Liver (tissue), 7 donors: ENCODE measurements at regions not wholly inside any gene's neighbourhood (a gene's known extent, or its start where the extent isn't known, plus 50 kb on each side); places are given as distances from the start of the nearest gene placed in this dataset.

Experiments used
- DNase-seq: peaks from one replicate; pipeline ENCODE4 v3.0.0-alpha.2; 2017; ENCODE audit warnings: low spot score
- H3K27ac ChIP-seq, 2 donors: one replicate each; pipeline ENCODE4 v1.7.0; 2013; ENCODE audit warnings: inconsistent platforms in 2 of 2, low read length in 2 of 2, control low read depth in 1 of 2, low read depth in 1 of 2, mild to moderate bottlenecking in 1 of 2
- H3K27me3 ChIP-seq, 4 donors: one replicate each; pipeline versions ENCODE4 v1.6.1 to v1.7.0; 2013; ENCODE audit warnings: low read length in 3 of 4, inconsistent platforms in 1 of 4, mild to moderate bottlenecking in 1 of 4, moderate library complexity in 1 of 4; ENCODE audit not compliant: control insufficient read depth in 4 of 4, insufficient read depth in 4 of 4
- H3K36me3 ChIP-seq, 4 donors: one replicate each; pipeline versions ENCODE4 v1.6.1 to v1.7.0; 2013; ENCODE audit warnings: low read length in 3 of 4, mild to moderate bottlenecking in 3 of 4, low read depth in 1 of 4, moderate library complexity in 1 of 4; ENCODE audit not compliant: control insufficient read depth in 4 of 4, insufficient read depth in 3 of 4
- H3K4me1 ChIP-seq, 4 donors: one replicate each; pipeline versions ENCODE4 v1.6.1 to v1.7.0; 2013; ENCODE audit warnings: low read length in 3 of 4, mild to moderate bottlenecking in 3 of 4, moderate library complexity in 1 of 4; ENCODE audit not compliant: control insufficient read depth in 4 of 4, insufficient read depth in 4 of 4
- H3K4me3 ChIP-seq, 3 donors: one replicate each; pipeline versions ENCODE4 v1.6.1 to v1.7.0; 2013; ENCODE audit warnings: low read length in 3 of 3, control low read depth in 1 of 3, low read depth in 1 of 3, mild to moderate bottlenecking in 1 of 3
- H3K9ac ChIP-seq, 2 donors: one replicate each; pipeline ENCODE4 v1.7.0; 2013; ENCODE audit warnings: low read length in 2 of 2, mild to moderate bottlenecking in 2 of 2, moderate library complexity in 2 of 2, control low read depth in 1 of 2, low read depth in 1 of 2
- H3K9me3 ChIP-seq, 4 donors: one replicate each; pipeline versions ENCODE4 v1.6.1 to v1.7.0; 2013; ENCODE audit warnings: low read length in 3 of 4; ENCODE audit not compliant: control insufficient read depth in 4 of 4
- EGR1 ChIP-seq, 2 donors: IDR thresholded peaks; 2 replicates each; pipeline ENCODE4 v1.6.1; 2016 to 2018; ENCODE audit warnings: antibody characterized with exemption in 2 of 2, low read depth in 2 of 2
- GABPA ChIP-seq, 2 donors: IDR thresholded peaks in 1 of 2; conservative IDR thresholded peaks in 1 of 2; 2 replicates each; pipeline ENCODE4 v1.6.1; 2016; ENCODE audit warnings: antibody characterized with exemption in 2 of 2, mild to moderate bottlenecking in 1 of 2, moderate library complexity in 1 of 2
- HNF4A ChIP-seq, 2 donors: conservative IDR thresholded peaks; 2 replicates each; pipeline ENCODE4 v1.6.1; 2016; ENCODE audit warnings: antibody characterized with exemption in 2 of 2, mild to moderate bottlenecking in 2 of 2
- HNF4G ChIP-seq: IDR thresholded peaks from 2 replicates; pipeline ENCODE4 v1.6.1; 2016; ENCODE audit warnings: antibody characterized with exemption
- MAX ChIP-seq: IDR thresholded peaks from 2 replicates; pipeline ENCODE4 v1.6.1; 2016; ENCODE audit warnings: antibody characterized with exemption
- NR2F2 ChIP-seq: IDR thresholded peaks from 2 replicates; pipeline ENCODE4 v1.6.1; 2016; ENCODE audit warnings: antibody characterized with exemption
- RAD21 ChIP-seq, 2 donors: IDR thresholded peaks; 2 replicates each; pipeline ENCODE4 v1.6.1; 2016; ENCODE audit warnings: antibody characterized with exemption in 2 of 2, mild to moderate bottlenecking in 2 of 2
- REST ChIP-seq: IDR thresholded peaks from 2 replicates; pipeline ENCODE4 v1.6.1; 2016; ENCODE audit warnings: antibody characterized with exemption, mild to moderate bottlenecking
- RXRA ChIP-seq, 2 donors: IDR thresholded peaks; 2 replicates each; pipeline ENCODE4 v1.6.1; 2017 to 2018; ENCODE audit warnings: antibody characterized with exemption in 2 of 2, mild to moderate bottlenecking in 1 of 2
- SP1 ChIP-seq: IDR thresholded peaks from 2 replicates; pipeline ENCODE4 v1.6.1; 2018; ENCODE audit warnings: antibody characterized with exemption, mild to moderate bottlenecking
- TAF1 ChIP-seq: conservative IDR thresholded peaks from 2 replicates; pipeline ENCODE4 v1.6.1; 2016; ENCODE audit warnings: antibody characterized with exemption, mild to moderate bottlenecking
- ZBTB33 ChIP-seq: IDR thresholded peaks from 2 replicates; pipeline ENCODE4 v1.6.1; 2016; ENCODE audit warnings: antibody characterized with exemption
- WGBS: extraction: QIAGEN DNeasy Blood & Tissue Kit; methylation state at CpG from one replicate; pipeline ENCODE4 v1.1.7; 2013; 5-methylcytosine and 5-hydroxymethylcytosine counted together
- donor health status: healthy.
- donor health status: healthy.
- donor health status: healthy.
- donor health status: healthy.

DNA sequence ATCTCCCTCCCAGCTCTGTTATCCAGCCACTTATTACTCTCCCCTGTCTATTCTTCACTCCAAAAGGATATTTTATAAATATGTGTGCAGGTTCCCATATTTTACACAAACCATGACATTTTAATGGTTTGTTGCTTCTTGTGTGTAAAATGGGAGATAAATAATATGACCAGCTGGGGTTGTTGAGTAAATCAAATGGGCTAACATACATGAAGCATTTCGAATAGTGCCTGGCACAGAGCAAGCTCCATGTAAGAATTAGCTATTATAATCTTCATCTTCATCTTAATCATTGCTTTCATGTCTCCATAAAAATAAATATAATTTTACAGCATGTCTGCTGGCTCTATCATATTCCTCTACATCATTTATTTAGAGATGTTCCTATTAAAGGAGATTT lies 283.1 kb downstream of the RAD51AP2 start (continued):
- TF ChIP-seq MAX (no peak), HNF4A (conservative IDR thresholded peaks at IDR 0.05) (no peak), NR2F2 (no peak), ZBTB33 (no peak), TAF1 (no peak), HNF4G (no peak), GABPA (IDR thresholded peaks at IDR 0.05 in 1 of 2, conservative IDR thresholded peaks at IDR 0.05 in 1 of 2) (no peak), RAD21 (IDR thresholded peaks at IDR 0.05) (no peak)

GRCh38 chr2:17232776-17233556 lies 285.3 kb downstream of the RAD51AP2 start:
- no peak for DNase-seq
- H3K36me3 ChIP-seq, result no peaks in the 10 kb centered on the region
- no peak overlapping the region for H3K27ac ChIP-seq
- no peaks in the 10 kb centered on the region for H3K4me1 ChIP-seq
- H3K9me3 ChIP-seq, result no peaks in the 10 kb centered on the region
- TF ChIP-seq RAD21 (IDR thresholded peaks at IDR 0.05) (no peak), SP1 (no peak), REST (no peak), EGR1 (IDR thresholded peaks at IDR 0.05; ENCODE audit: low read depth in 2 of 2) (no peak), ZBTB33 (no peak), RXRA (IDR thresholded peaks at IDR 0.05) (no peak), TAF1 (no peak), HNF4A (conservative IDR thresholded peaks at IDR 0.05) (no peak), GABPA (IDR thresholded peaks at IDR 0.05 in 1 of 2, conservative IDR thresholded peaks at IDR 0.05 in 1 of 2) (no peak), MAX (no peak)
- H3K9ac ChIP-seq, result no peak overlapping the region
- H3K27me3 ChIP-seq, result no peaks in the 10 kb centered on the region
- no peak overlapping the region for H3K4me3 ChIP-seq
- 83% methylated on average over 4 of the region's 4 CpGs for WGBS
